NT2/D1 (cell line): ENCODE measurements at regions not wholly inside any gene's neighbourhood (a gene's known extent, or its start where the extent isn't known, plus 50 kb on each side); places are given as distances from the start of the nearest gene placed in this dataset.

Source experiments
- DNase-seq: peaks from one replicate; pipeline ENCODE4 v3.0.0-alpha.2; 2011; ENCODE audit warnings: low read depth, low spot score
- H3K27me3 ChIP-seq: 2 replicates; pipeline ENCODE4 v1.6.0; 2011; ENCODE audit warnings: mild to moderate bottlenecking; ENCODE audit not compliant: insufficient read length, insufficient read depth
- H3K36me3 ChIP-seq: 2 replicates; pipeline ENCODE4 v1.6.1; 2011; ENCODE audit warnings: mild to moderate bottlenecking, low read length, mixed read lengths; ENCODE audit not compliant: insufficient read depth, insufficient read length
- H3K4me1 ChIP-seq: 2 replicates; pipeline ENCODE4 v1.5.1; 2011; ENCODE audit not compliant: insufficient read depth, insufficient read length
- H3K4me3 ChIP-seq: 2 replicates; pipeline ENCODE4 v1.5.1; 2011; ENCODE audit warnings: low read depth; ENCODE audit not compliant: insufficient read length
- H3K9ac ChIP-seq: 2 replicates; pipeline ENCODE4 v1.6.0; 2011; ENCODE audit warnings: low read depth; ENCODE audit not compliant: insufficient read length
- H3K9me3 ChIP-seq: 2 replicates; pipeline ENCODE4 v1.5.1; 2011; ENCODE audit warnings: mild to moderate bottlenecking, low read length; ENCODE audit not compliant: insufficient read depth
- SUZ12 ChIP-seq: IDR thresholded peaks from 2 replicates; pipeline ENCODE4 v1.6.1; 2011; ENCODE audit not compliant: insufficient read length, insufficient read depth; ENCODE audit errors: extremely low read depth
- YY1 ChIP-seq: IDR thresholded peaks from 2 replicates; pipeline ENCODE4 v1.6.1; 2011; ENCODE audit not compliant: insufficient read length, insufficient read depth
- ZNF274 ChIP-seq: IDR thresholded peaks from 2 replicates; pipeline ENCODE4 v1.6.1; 2011; ENCODE audit warnings: mild to moderate bottlenecking, low read depth, low read length

DNA sequence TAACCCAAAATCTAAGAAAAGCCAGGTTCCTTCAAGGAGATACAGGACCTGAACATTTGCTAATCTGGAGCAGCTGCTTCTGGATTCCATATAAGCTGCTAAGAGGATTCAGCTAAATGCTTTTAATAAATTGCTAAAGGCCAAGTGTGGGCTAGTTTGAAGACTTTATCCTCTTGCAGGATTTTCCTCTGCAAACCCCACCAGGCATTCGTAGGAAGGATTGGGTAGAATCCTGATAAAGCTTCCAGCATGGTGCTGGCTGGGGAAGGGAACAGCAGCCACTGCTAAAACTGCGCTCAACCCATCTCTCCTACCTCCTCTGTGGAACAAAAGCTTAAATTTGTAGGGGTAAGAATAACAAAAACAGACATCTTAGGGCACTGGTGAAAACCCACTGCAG lies 61.3 kb upstream of the TAB3 start:
- DNase-seq = no peak
- H3K27me3 ChIP-seq = no peaks in the 10 kb centered on the region
- H3K4me1 ChIP-seq = no peaks in the 10 kb centered on the region
- H3K9me3 ChIP-seq = no peaks in the 10 kb centered on the region
- no peaks in the 10 kb centered on the region for H3K36me3 ChIP-seq
- no peak overlapping the region for H3K4me3 ChIP-seq
- no peak overlapping the region for H3K9ac ChIP-seq
- TF ChIP-seq YY1 = no peak
- TF ChIP-seq SUZ12 = no peak
- no peak for TF ChIP-seq ZNF274

- no peaks in the 10 kb centered on the region for H3K27me3 ChIP-seq
- H3K4me3 ChIP-seq = no peak overlapping the region
- H3K9me3 ChIP-seq = no peaks in the 10 kb centered on the region
- DNase-seq = no peak
- no peaks in the 10 kb centered on the region for H3K36me3 ChIP-seq
- no peak for TF ChIP-seq ZNF274
- TF ChIP-seq SUZ12 = no peak
- no peak for TF ChIP-seq YY1
- H3K9ac ChIP-seq = no peak overlapping the region
- H3K4me1 ChIP-seq = no peaks in the 10 kb centered on the region
Measured at GRCh38 chrX:30949554-30949953, 60.5 kb upstream of the TAB3 start.

DNA sequence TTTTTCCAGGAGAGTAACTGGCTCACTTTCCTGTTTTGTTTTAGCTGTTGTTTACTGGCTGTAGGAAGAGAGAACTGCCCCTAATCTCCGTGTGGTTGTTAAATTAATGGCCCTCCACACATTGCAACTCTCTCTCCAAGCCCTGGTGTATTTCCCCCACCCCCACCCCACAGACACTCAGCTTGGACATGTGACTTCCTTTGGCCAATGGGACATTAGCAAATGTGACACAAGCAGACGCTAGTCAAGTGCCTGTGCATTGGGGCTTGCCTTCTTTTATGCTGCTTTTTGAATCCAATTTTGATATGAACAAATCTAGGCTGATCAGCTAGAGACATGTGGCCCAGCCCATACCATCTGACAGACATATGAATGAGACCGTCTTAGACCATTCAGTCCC lies 59.6 kb upstream of the TAB3 start:
- H3K9me3 ChIP-seq = no peaks in the 10 kb centered on the region
- H3K4me3 ChIP-seq = no peak overlapping the region
- TF ChIP-seq SUZ12 = no peak
- TF ChIP-seq ZNF274 = no peak
- TF ChIP-seq YY1 = no peak
- H3K9ac ChIP-seq = no peak overlapping the region
- no peaks in the 10 kb centered on the region for H3K4me1 ChIP-seq
- H3K36me3 ChIP-seq = no peaks in the 10 kb centered on the region
- no peak for DNase-seq
- no peaks in the 10 kb centered on the region for H3K27me3 ChIP-seq

DNA sequence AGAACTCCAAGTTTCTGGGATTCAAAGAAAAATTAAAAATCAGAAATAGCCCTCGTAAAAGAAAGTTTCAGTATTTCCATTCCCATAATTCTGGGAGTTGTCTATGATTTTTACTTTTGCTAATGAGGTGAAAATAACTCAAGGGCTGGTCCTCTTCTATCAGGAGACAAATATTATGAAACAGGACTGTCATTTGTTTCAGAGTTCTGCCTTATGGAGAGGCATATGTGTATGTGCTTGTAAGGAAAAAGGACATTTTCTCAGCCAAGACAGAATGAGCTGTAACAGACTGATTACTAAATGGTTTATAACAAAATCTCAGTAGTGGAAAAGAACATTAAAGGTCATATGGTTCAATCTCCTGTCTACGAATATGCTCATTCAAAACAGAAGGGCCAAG lies 59.0 kb upstream of the TAB3 start:
- H3K9ac ChIP-seq = no peak overlapping the region
- H3K27me3 ChIP-seq = no peaks in the 10 kb centered on the region
- no peaks in the 10 kb centered on the region for H3K4me1 ChIP-seq
- DNase-seq = no peak
- TF ChIP-seq SUZ12 (no peak), ZNF274 (no peak), YY1 (no peak)
- no peaks in the 10 kb centered on the region for H3K9me3 ChIP-seq
- H3K36me3 ChIP-seq = no peaks in the 10 kb centered on the region
- H3K4me3 ChIP-seq = no peak overlapping the region

DNA sequence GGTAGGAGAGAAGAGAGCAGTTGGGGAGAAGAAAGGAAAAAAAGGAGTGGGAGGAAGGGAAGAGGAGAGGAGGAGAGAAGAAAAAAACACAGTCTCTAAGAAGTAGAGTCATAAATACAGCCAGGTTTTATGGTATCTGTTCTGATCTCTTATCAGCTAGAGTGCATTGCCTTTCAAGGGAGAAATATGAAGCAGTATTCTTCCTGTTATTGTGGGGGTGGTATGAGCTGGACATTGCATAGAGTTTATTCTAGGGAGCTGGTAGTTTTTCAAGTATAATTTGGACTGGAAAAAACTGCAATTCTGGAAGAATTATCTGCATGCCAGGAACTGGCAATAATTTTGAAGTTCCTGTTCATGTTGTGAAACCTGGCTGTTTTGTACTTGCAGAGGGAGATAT lies 54.9 kb upstream of the TAB3 start:
- no peak for TF ChIP-seq SUZ12
- no peak for TF ChIP-seq YY1
- TF ChIP-seq ZNF274 = no peak

DNA sequence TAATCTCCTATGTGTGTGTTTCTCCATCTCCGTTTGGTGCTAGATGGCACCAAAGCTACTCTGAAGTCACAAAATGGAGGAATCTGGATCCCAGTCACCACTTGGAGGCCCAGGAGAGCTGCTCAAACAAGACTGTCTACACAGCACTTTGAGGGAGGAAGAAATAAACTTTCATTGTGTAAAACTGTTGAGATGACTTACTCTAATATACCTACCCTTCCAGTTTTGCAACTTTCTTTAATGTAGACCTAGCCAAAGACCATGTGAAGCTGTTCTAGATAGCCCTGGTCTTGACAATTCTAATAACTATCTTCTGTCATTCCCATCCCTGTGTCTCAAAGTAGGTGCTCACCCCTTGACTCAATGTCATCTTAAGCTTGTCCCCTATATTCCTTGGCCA lies 52.8 kb upstream of the TAB3 start:
- Histone ChIP-seq H3K4me1 (no peaks in the 10 kb centered on the region), H3K4me3 (no peak overlapping the region), H3K36me3 (no peaks in the 10 kb centered on the region), H3K9me3 (no peaks in the 10 kb centered on the region), H3K9ac (no peak overlapping the region), H3K27me3 (no peaks in the 10 kb centered on the region)
- no peak for DNase-seq
- TF ChIP-seq ZNF274 = no peak

More for the DNA sequence above, 54.9 kb upstream of the TAB3 start:
- no peak for DNase-seq
- Histone ChIP-seq H3K9me3 (no peaks in the 10 kb centered on the region), H3K9ac (no peak overlapping the region), H3K4me3 (no peak overlapping the region), H3K27me3 (no peaks in the 10 kb centered on the region), H3K36me3 (no peaks in the 10 kb centered on the region), H3K4me1 (no peaks in the 10 kb centered on the region)

GRCh38 chrX:30939928-30940327 lies 50.9 kb upstream of the TAB3 start:
- Histone ChIP-seq H3K4me1 (no peaks in the 10 kb centered on the region), H3K9ac (no peak overlapping the region), H3K4me3 (no peak overlapping the region), H3K36me3 (no peaks in the 10 kb centered on the region), H3K27me3 (no peaks in the 10 kb centered on the region), H3K9me3 (no peaks in the 10 kb centered on the region)
- no peak for DNase-seq
- TF ChIP-seq SUZ12 (no peak), YY1 (no peak), ZNF274 (no peak)
